Large intestine (tissue), 3 donors: ENCODE measurements at regions not wholly inside any gene's neighbourhood (a gene's known extent, or its start where the extent isn't known, plus 50 kb on each side); places are given as distances from the start of the nearest gene placed in this dataset.

Source experiments
- DNase-seq, 2 donors: peaks; one replicate each; pipeline versions ENCODE4 v3.0.0 to v3.0.0-alpha.2; 2013
- H3K27ac ChIP-seq: one replicate; pipeline ENCODE4 v1.5.1; 2013; ENCODE audit warnings: low read length
- H3K27me3 ChIP-seq: 2 replicates; pipeline ENCODE4 v1.6.1; 2013; ENCODE audit warnings: low read length; ENCODE audit not compliant: control insufficient read depth, insufficient read depth
- H3K36me3 ChIP-seq: 2 replicates; pipeline ENCODE4 v1.6.1; 2013; ENCODE audit warnings: low read length; ENCODE audit not compliant: control insufficient read depth, insufficient read depth
- H3K4me1 ChIP-seq: one replicate; pipeline ENCODE4 v1.6.1; 2013; ENCODE audit warnings: low read length; ENCODE audit not compliant: control insufficient read depth, insufficient read depth
- H3K4me3 ChIP-seq: one replicate; pipeline ENCODE4 v1.5.1; 2013; ENCODE audit warnings: low read length
- H3K9me3 ChIP-seq: one replicate; pipeline ENCODE4 v1.6.1; 2013; ENCODE audit warnings: mild to moderate bottlenecking, low read depth, low read length, moderate library complexity; ENCODE audit not compliant: control insufficient read depth
- WGBS: methylation state at CpG from one replicate; pipeline ENCODE4 v1.1.5; 2013; ENCODE audit warnings: low lambda C conversion rate; ENCODE audit not compliant: insufficient coverage; 5-methylcytosine and 5-hydroxymethylcytosine counted together

GRCh38 chr2:16327326-16327725 lies 338.3 kb downstream of the CYRIA start:
- H3K27ac ChIP-seq = no peak overlapping the region
- H3K27me3 ChIP-seq = no peaks in the 10 kb centered on the region
- H3K9me3 ChIP-seq = no peaks in the 10 kb centered on the region
- peak in 1 of 2 donors; percentile 64 for DNase-seq
- no peak overlapping the region for H3K4me3 ChIP-seq
- peaks cover 26% of the 10 kb centered on the region for H3K4me1 ChIP-seq
- 100% methylated on average over 1 of the region's 4 CpGs for WGBS
- no peaks in the 10 kb centered on the region for H3K36me3 ChIP-seq

- no peak overlapping the region for H3K4me3 ChIP-seq
- no CpG with 5 or more reads among the region's 2 CpGs for WGBS
- H3K4me1 ChIP-seq = peaks cover 28% of the 10 kb centered on the region
- H3K27me3 ChIP-seq = no peaks in the 10 kb centered on the region
- no peaks in the 10 kb centered on the region for H3K9me3 ChIP-seq
- no peaks in the 10 kb centered on the region for H3K36me3 ChIP-seq
- no peak for DNase-seq
- H3K27ac ChIP-seq = no peak overlapping the region
Observed at GRCh38 chr2:16326711-16327300, 338.8 kb downstream of the CYRIA start.

- Histone ChIP-seq H3K36me3 (no peaks in the 10 kb centered on the region), H3K27ac (no peak overlapping the region), H3K4me3 (no peak overlapping the region), H3K9me3 (no peaks in the 10 kb centered on the region), H3K27me3 (no peaks in the 10 kb centered on the region), H3K4me1 (peaks cover 28% of the 10 kb centered on the region)
- WGBS = no CpG with 5 or more reads among the region's 9 CpGs
- DNase-seq = no peak
Observed at GRCh38 chr2:16325976-16326510, 339.6 kb downstream of the CYRIA start.

- H3K36me3 ChIP-seq = no peaks in the 10 kb centered on the region
- no peaks in the 10 kb centered on the region for H3K27me3 ChIP-seq
- peaks cover 26% of the 10 kb centered on the region for H3K4me1 ChIP-seq
- H3K27ac ChIP-seq = no peak overlapping the region
- H3K9me3 ChIP-seq = no peaks in the 10 kb centered on the region
- 88% methylated on average over 1 of the region's 14 CpGs for WGBS
- peak; percentile 58 to 60 for DNase-seq
- H3K4me3 ChIP-seq = no peak overlapping the region
Observed at GRCh38 chr2:16325016-16325975, 340.3 kb downstream of the CYRIA start.

- no peaks in the 10 kb centered on the region for H3K9me3 ChIP-seq
- H3K27ac ChIP-seq = no peak overlapping the region
- DNase-seq = no peak
- no peaks in the 10 kb centered on the region for H3K27me3 ChIP-seq
- no peaks in the 10 kb centered on the region for H3K36me3 ChIP-seq
- no peak overlapping the region for H3K4me3 ChIP-seq
- H3K4me1 ChIP-seq = peaks cover 31% of the 10 kb centered on the region
Observed at GRCh38 chr2:16324544-16324937, 341.1 kb downstream of the CYRIA start.

- no CpG with 5 or more reads among the region's 9 CpGs for WGBS
- DNase-seq = no peak
- Histone ChIP-seq H3K27ac (no peak overlapping the region), H3K27me3 (no peaks in the 10 kb centered on the region), H3K9me3 (no peaks in the 10 kb centered on the region), H3K4me3 (no peak overlapping the region), H3K4me1 (peaks cover 34% of the 10 kb centered on the region), H3K36me3 (no peaks in the 10 kb centered on the region)
Observed at GRCh38 chr2:16323551-16324543, 341.8 kb downstream of the CYRIA start.

- no peak for DNase-seq
- no peaks in the 10 kb centered on the region for H3K9me3 ChIP-seq
- H3K4me3 ChIP-seq = no peak overlapping the region
- H3K4me1 ChIP-seq = peaks cover 42% of the 10 kb centered on the region
- H3K27ac ChIP-seq = no peak overlapping the region
- no peaks in the 10 kb centered on the region for H3K27me3 ChIP-seq
- 50% methylated on average over 1 of the region's 4 CpGs for WGBS
- no peaks in the 10 kb centered on the region for H3K36me3 ChIP-seq
Observed at GRCh38 chr2:16323126-16323520, 342.5 kb downstream of the CYRIA start.

- no peak for DNase-seq
- Histone ChIP-seq H3K36me3 (no peaks in the 10 kb centered on the region), H3K4me1 (peaks cover 48% of the 10 kb centered on the region), H3K27ac (no peak overlapping the region), H3K9me3 (no peaks in the 10 kb centered on the region), H3K4me3 (no peak overlapping the region), H3K27me3 (no peaks in the 10 kb centered on the region)
- 100% methylated on average over 1 of the region's 9 CpGs for WGBS
Observed at GRCh38 chr2:16322308-16323125, 343.1 kb downstream of the CYRIA start.

GRCh38 chr2:16321872-16322271 lies 343.8 kb downstream of the CYRIA start:
- Histone ChIP-seq H3K36me3 (no peaks in the 10 kb centered on the region), H3K4me1 (peaks cover 51% of the 10 kb centered on the region), H3K27me3 (no peaks in the 10 kb centered on the region), H3K27ac (no peak overlapping the region), H3K4me3 (no peak overlapping the region), H3K9me3 (no peaks in the 10 kb centered on the region)
- no peak for DNase-seq
- WGBS = no CpG with 5 or more reads among the region's 4 CpGs
